Esophagus muscularis mucosa (tissue), 4 donors: ENCODE measurements at regions not wholly inside any gene's neighbourhood (a gene's known extent, or its start where the extent isn't known, plus 50 kb on each side); places are given as distances from the start of the nearest gene placed in this dataset.
A peak's percentile ranks its signal among the peaks of the same experiment; 100 is the strongest.

ENCODE experiments used
- DNase-seq: peaks from one replicate; pipeline ENCODE4 v3.0.0-alpha.2; 2017; ENCODE audit errors: extremely low spot score
- H3K27ac ChIP-seq, 4 donors: fragments of 200-600 bp; sonication (generic); replicated peaks in 1 of 4; 1 replicate in 3 of 4; 2 replicates in 1 of 4; pipeline ENCODE4 v1.5.1; 2016 to 2019; ENCODE audit warnings: mild to moderate bottlenecking in 1 of 4
- H3K27me3 ChIP-seq, 4 donors: fragments of 200-600 bp; sonication (generic); one replicate each; pipeline versions ENCODE4 v1.5.1 to v1.6.0; 2016 to 2019
- H3K36me3 ChIP-seq, 4 donors: fragments of 200-600 bp; sonication (generic); one replicate each; pipeline ENCODE4 v1.5.1; 2016 to 2019
- H3K4me1 ChIP-seq, 4 donors: fragments of 200-600 bp; sonication (generic); one replicate each; pipeline ENCODE4 v1.5.1; 2016 to 2019
- H3K4me3 ChIP-seq, 4 donors: fragments of 200-600 bp; sonication (generic); 1 replicate in 2 of 4; 2 replicates in 2 of 4; pipeline ENCODE4 v1.5.1; 2016 to 2019; ENCODE audit warnings: mild to moderate bottlenecking in 4 of 4, moderate library complexity in 1 of 4
- H3K9me3 ChIP-seq, 4 donors: fragments of 200-600 bp; sonication (generic); 1 replicate in 3 of 4; 2 replicates in 1 of 4; pipeline ENCODE4 v1.5.1; 2016 to 2019
- CTCF ChIP-seq, 3 experiments: fragments of 200-600 bp in 2 of 3; fragments of 450-650 bp in 1 of 3; sonication (generic) in 2 of 3; IDR thresholded peaks; one replicate each; pipeline ENCODE4 v1.5.1; 2017 to 2019; ENCODE audit warnings: antibody characterized with exemption in 3 of 3, mild to moderate bottlenecking in 2 of 3, moderate library complexity in 1 of 3
- EP300 ChIP-seq: sonication (generic); formaldehyde crosslinking; IDR thresholded peaks from one replicate; pipeline ENCODE4 v1.6.1; 2017; ENCODE audit warnings: antibody characterized with exemption
- POLR2A ChIP-seq: fragments of 450-650 bp; IDR thresholded peaks from one replicate; pipeline ENCODE4 v1.6.1; 2017; ENCODE audit warnings: antibody characterized with exemption, moderate library complexity, mild to moderate bottlenecking, low read depth
- POLR2AphosphoS5 ChIP-seq, 2 donors: sonication (generic); formaldehyde crosslinking; IDR thresholded peaks; one replicate each; pipeline ENCODE4 v1.6.1; 2017; ENCODE audit warnings: antibody characterized with exemption in 2 of 2
- WGBS: methylation state at CpG from one replicate; pipeline ENCODE4 v1.1.5; 2018; 5-methylcytosine and 5-hydroxymethylcytosine counted together
- intact Hi-C: fragments of 100-400 bp; cut with DNase I; formaldehyde crosslinking; loops from one replicate; pipeline ENCODE4 v1.15.1; 2023

- Histone ChIP-seq H3K4me1 (peaks cover 0 to 6% (median 0%) of the 10 kb centered on the region in 4 donors), H3K27me3 (no peaks in the 10 kb centered on the region), H3K27ac (no peak overlapping the region), H3K36me3 (no peaks in the 10 kb centered on the region), H3K4me3 (no peak overlapping the region), H3K9me3 (no peaks in the 10 kb centered on the region)
- intact Hi-C loops = no loop called here
- no peak for DNase-seq
- TF ChIP-seq POLR2A (no peak), POLR2AphosphoS5 (IDR thresholded peaks at IDR 0.05) (no peak), CTCF (IDR thresholded peaks at IDR 0.05) (no peak), EP300 (no peak)
These were observed 552.6 kb upstream of the ATP2B1 start for GRCh38 chr12:90261283-90261682.

- TF ChIP-seq POLR2AphosphoS5 (IDR thresholded peaks at IDR 0.05) = no peak
- no peak for TF ChIP-seq EP300
- no peak for TF ChIP-seq CTCF (IDR thresholded peaks at IDR 0.05)
- no peak for TF ChIP-seq POLR2A
- H3K9me3 ChIP-seq = no peaks in the 10 kb centered on the region
- no peaks in the 10 kb centered on the region for H3K27me3 ChIP-seq
- no peaks in the 10 kb centered on the region for H3K36me3 ChIP-seq
- peaks cover 0 to 6% (median 0%) of the 10 kb centered on the region in 4 donors for H3K4me1 ChIP-seq
- no peak overlapping the region for H3K4me3 ChIP-seq
- intact Hi-C loops = no loop called here
- WGBS = 78% methylated on average over 1 of the region's 1 CpG
- DNase-seq = no peak
- H3K27ac ChIP-seq = no peak overlapping the region
These were observed 551.5 kb upstream of the ATP2B1 start for GRCh38 chr12:90260136-90260535.

- 91% methylated on average over 4 of the region's 4 CpGs for WGBS
- TF ChIP-seq POLR2AphosphoS5 (IDR thresholded peaks at IDR 0.05) (no peak), POLR2A (no peak), EP300 (no peak), CTCF (IDR thresholded peaks at IDR 0.05) (no peak)
These were observed 549.4 kb upstream of the ATP2B1 start for GRCh38 chr12:90257927-90258624.

GRCh38 chr12:90254796-90255195, 546.2 kb upstream of the ATP2B1 start:
- Histone ChIP-seq H3K36me3 (no peaks in the 10 kb centered on the region), H3K4me1 (peaks cover 0 to 9% (median 6%) of the 10 kb centered on the region in 4 donors), H3K27ac (no peak overlapping the region), H3K27me3 (no peaks in the 10 kb centered on the region), H3K4me3 (no peak overlapping the region), H3K9me3 (no peaks in the 10 kb centered on the region)
- DNase-seq = no peak
- intact Hi-C loops = no loop called here
- no peak for TF ChIP-seq POLR2AphosphoS5 (IDR thresholded peaks at IDR 0.05)
- TF ChIP-seq EP300 = no peak

More at GRCh38 chr12:90257927-90258624, 549.4 kb upstream of the ATP2B1 start:
- no peak for DNase-seq
- H3K9me3 ChIP-seq = no peaks in the 10 kb centered on the region
- H3K27ac ChIP-seq = no peak overlapping the region
- peaks cover 0 to 6% (median 3%) of the 10 kb centered on the region in 4 donors for H3K4me1 ChIP-seq
- no peaks in the 10 kb centered on the region for H3K27me3 ChIP-seq
- H3K4me3 ChIP-seq = no peak overlapping the region
- intact Hi-C loops = no loop called here
- H3K36me3 ChIP-seq = no peaks in the 10 kb centered on the region

GRCh38 chr12:90253674-90254181, 545.1 kb upstream of the ATP2B1 start:
- TF ChIP-seq POLR2AphosphoS5 (IDR thresholded peaks at IDR 0.05) (peak; percentile 43 to 54), POLR2A (no peak), EP300 (no peak), CTCF (IDR thresholded peaks at IDR 0.05) (no peak)
- WGBS = 35% methylated on average over 5 of the region's 8 CpGs
- H3K36me3 ChIP-seq = no peaks in the 10 kb centered on the region
- H3K27me3 ChIP-seq = no peaks in the 10 kb centered on the region
- DNase-seq = peak; percentile 92
- intact Hi-C loops = no loop called here
- H3K4me1 ChIP-seq = peaks cover 0 to 9% (median 6%) of the 10 kb centered on the region in 4 donors
- peak overlapping the region in 2 of 4 donors; percentile 23 to 29 for H3K27ac ChIP-seq
- no peaks in the 10 kb centered on the region for H3K9me3 ChIP-seq
- H3K4me3 ChIP-seq = no peak overlapping the region
